ENCODE measurements at regions not wholly inside any gene's neighbourhood (a gene's known extent, or its start where the extent isn't known, plus 50 kb on each side); places are given as distances from the start of the nearest gene placed in this dataset.

- no peaks in the 10 kb centered on the region for H3K23me2 ChIP-seq (ENCODE audit: low read depth, low read length)
- H4K20me1 ChIP-seq (replicated peaks in 1 of 2; ENCODE audit: control insufficient read depth in 1 of 2, insufficient read depth in 2 of 2, low read length in 2 of 2) = peaks cover 0 to 1% of the 10 kb centered on the region in 2 experiments
- H3K36me3 ChIP-seq (ENCODE audit: control insufficient read depth in 2 of 4, insufficient read depth in 4 of 4, low read length in 3 of 4) = no peaks in the 10 kb centered on the region
- no peak overlapping the region for H2BK5ac ChIP-seq (ENCODE audit: low read depth, low read length)
- H3K18ac ChIP-seq (ENCODE audit: extremely low read depth, low read length) = no peak overlapping the region
- no peak overlapping the region for H2AFZ ChIP-seq (ENCODE audit: low read length)
- H3K9me3 ChIP-seq (ENCODE audit: insufficient read depth in 2 of 2, low read depth in 1 of 2, low read length in 1 of 2) = no peaks in the 10 kb centered on the region
- no peak for DNase-seq (ENCODE audit: low read depth in 1 of 2, low spot score in 2 of 2)
- CTCF ChIA-PET (ENCODE audit: partially characterized antibody) = no interaction called here
- H2BK15ac ChIP-seq (ENCODE audit: low read length) = no peak overlapping the region
- POLR2A ChIA-PET (ENCODE audit: partially characterized antibody) = interaction anchor here (0.6 kb wide), 1 partner anchor 17 kb away, joined by 3 read pairs; no protein-coding TSS in a partner anchor
- no peaks in the 10 kb centered on the region for H3K27me3 ChIP-seq (replicated peaks in 1 of 4; ENCODE audit: control insufficient read depth in 3 of 4, extremely low read depth in 1 of 4, insufficient read depth in 3 of 4, low read length in 3 of 4)
- H3K14ac ChIP-seq (ENCODE audit: insufficient read length) = no peak overlapping the region
- H3K27ac ChIP-seq (ENCODE audit: low read depth, low read length) = no peak overlapping the region
- no peaks in the 10 kb centered on the region for H3K4me1 ChIP-seq (replicated peaks in 1 of 4; ENCODE audit: control insufficient read depth in 3 of 4, insufficient read depth in 4 of 4, low read length in 3 of 4)
- FAIRE-seq = no peak
- H3K4me2 ChIP-seq (ENCODE audit: insufficient read depth in 1 of 2, low read depth in 2 of 2, low read length in 2 of 2) = no peak overlapping the region
- no peak overlapping the region for H2AK5ac ChIP-seq (ENCODE audit: low read depth, low read length)
- no peak overlapping the region for H2BK12ac ChIP-seq (ENCODE audit: low read depth, low read length)
- H3K79me2 ChIP-seq (ENCODE audit: control insufficient read depth in 1 of 2, insufficient read depth in 2 of 2, low read length in 2 of 2) = no peaks in the 10 kb centered on the region
- no peak overlapping the region for H4K5ac ChIP-seq (ENCODE audit: insufficient read length, low read depth, low read length)
- no peaks in the 10 kb centered on the region for H3K79me1 ChIP-seq (ENCODE audit: low read depth, low read length)
- no peak overlapping the region for H3K4ac ChIP-seq (replicated peaks; ENCODE audit: insufficient read length, low read depth, low read length)
- H3K9ac ChIP-seq (replicated peaks in 1 of 4; ENCODE audit: extremely low read depth in 1 of 4, low read depth in 3 of 4, low read length in 3 of 4) = no peak overlapping the region
- H3K4me3 ChIP-seq (ENCODE audit: extremely low read depth in 1 of 4, insufficient read depth in 2 of 4, low read depth in 3 of 4, low read length in 4 of 4) = no peak overlapping the region
- no peak overlapping the region for H2BK120ac ChIP-seq (replicated peaks; ENCODE audit: low read depth, low read length)
- no peak overlapping the region for H4K91ac ChIP-seq (replicated peaks; ENCODE audit: insufficient read length, low read length)
- H2BK20ac ChIP-seq (ENCODE audit: low read length) = no peak overlapping the region
- no peak overlapping the region for H4K8ac ChIP-seq (ENCODE audit: extremely low read depth, insufficient read depth, low read length)
- H3K23ac ChIP-seq (ENCODE audit: insufficient read length) = no peak overlapping the region
- TF ChIP-seq TAF1 (IDR thresholded peaks at IDR 0.05; ENCODE audit: low read depth, low read length) (no peak), SP4 (IDR thresholded peaks at IDR 0.05; ENCODE audit: low read length) (no peak), CBX8 (IDR thresholded peaks at IDR 0.05; ENCODE audit: borderline replicate concordance, low read depth, low read length) (no peak), ATF2 (IDR thresholded peaks at IDR 0.05; ENCODE audit: low read length) (no peak), TEAD4 (IDR thresholded peaks at IDR 0.05; ENCODE audit: low read depth, low read length) (no peak), RXRA (IDR thresholded peaks at IDR 0.05; ENCODE audit: insufficient read depth, low read depth, low read length) (no peak), SIX5 (IDR thresholded peaks at IDR 0.05; ENCODE audit: low read depth, low read length) (no peak), PHF8 (conservative IDR thresholded peaks at IDR 0.05; ENCODE audit: low read depth, low read length) (no peak), JUN (IDR thresholded peaks at IDR 0.05; ENCODE audit: low read depth, low read length) (no peak), EZH2 (IDR thresholded peaks at IDR 0.05; ENCODE audit: low read depth, low read length, severe bottlenecking) (no peak)
- 84% methylated on average over 2 of the region's 2 CpGs; no CpG with 5 or more reads in 1 of the 2 experiments for WGBS, 2 experiments (ENCODE audit: extremely low coverage in 1 of 2, insufficient coverage in 1 of 2, insufficient read length in 1 of 2, insufficient replicate concordance in 2 of 2, low coverage in 1 of 2, low lambda C conversion rate in 2 of 2, missing lambda C conversion rate in 1 of 2)
- no peak overlapping the region for H3K56ac ChIP-seq (replicated peaks; ENCODE audit: insufficient read length, low read depth, low read length)
Measured at GRCh38 chr7:136325027-136325426, 347.9 kb upstream of the MTPN start.
